SK-N-SH (cell line): ENCODE measurements at regions not wholly inside any gene's neighbourhood (a gene's known extent, or its start where the extent isn't known, plus 50 kb on each side); places are given as distances from the start of the nearest gene placed in this dataset.

Source experiments
- CTCF ChIA-PET: fragments of 300-600, 350-600 bp; formaldehyde crosslinking; extraction: SDS; loops from one replicate; lab custom pipeline; 2021; lab: Yijun Ruan, JAX
- POLR2A ChIA-PET: fragments of 350-600 bp; sonication (Branson Sonifier 250); formaldehyde crosslinking; extraction: SDS; loops from one replicate; lab custom pipeline; 2020; ENCODE audit warnings: antibody characterized with exemption, inconsistent platforms; lab: Yijun Ruan, JAX
- DNase-seq: peaks from one replicate; pipeline ENCODE4 v3.0.0; 2012
- H2AFZ ChIP-seq: fragments of 200-600 bp; sonication (generic); 2 replicates; pipeline ENCODE4 v1.8.1; 2016; ENCODE audit warnings: antibody characterized with exemption, mild to moderate bottlenecking, low read depth
- H3F3A ChIP-seq: fragments of 200-600 bp; sonication (generic); replicated peaks from 2 replicates; pipeline ENCODE3; 2016; ENCODE audit warnings: antibody characterized with exemption, mild to moderate bottlenecking; ENCODE audit not compliant: insufficient read depth
- H3K27ac ChIP-seq, 2 experiments: fragments of 200-500 bp in 1 of 2; fragments of 200-600 bp in 1 of 2; sonication (Bioruptor generic) in 1 of 2; sonication (generic), shearing (Covaris generic) in 1 of 2; 2 replicates each; pipeline versions ENCODE4 v1.5.1 to v1.6.1; 2014 to 2016; ENCODE audit warnings: low read depth in 2 of 2, inconsistent platforms in 1 of 2, low read length in 1 of 2, mild to moderate bottlenecking in 1 of 2, mixed read lengths in 1 of 2
- H3K27me3 ChIP-seq: fragments of 200-600 bp; sonication (generic), shearing (Covaris generic); 2 replicates; pipeline ENCODE4 v1.6.1; 2016; ENCODE audit warnings: mixed run types; ENCODE audit not compliant: insufficient read depth
- H3K36me3 ChIP-seq, 2 experiments: fragments of 200-500 bp in 1 of 2; fragments of 200-600 bp in 1 of 2; sonication (Bioruptor generic) in 1 of 2; sonication (generic) in 1 of 2; replicated peaks in 1 of 2; 2 replicates each; pipeline versions ENCODE3 to v1.5.1; 2014 to 2016; ENCODE audit warnings: low read length in 1 of 2, mild to moderate bottlenecking in 1 of 2; ENCODE audit not compliant: insufficient read depth in 2 of 2, control insufficient read depth in 1 of 2
- H3K4me1 ChIP-seq, 2 experiments: fragments of 200-500 bp in 1 of 2; fragments of 200-600 bp in 1 of 2; sonication (Bioruptor generic) in 1 of 2; sonication (generic), shearing (Covaris generic) in 1 of 2; 2 replicates each; pipeline versions ENCODE4 v1.5.1 to v1.6.1; 2014 to 2016; ENCODE audit warnings: low read depth in 1 of 2, low read length in 1 of 2, mixed run types in 1 of 2; ENCODE audit not compliant: insufficient read depth in 2 of 2, control insufficient read depth in 1 of 2
- H3K4me2 ChIP-seq: fragments of 200-600 bp; sonication (generic), shearing (Covaris generic); 2 replicates; pipeline ENCODE4 v1.6.1; 2017; ENCODE audit warnings: mixed run types
- H3K4me3 ChIP-seq, 2 experiments: fragments of 200-500 bp in 1 of 2; fragments of 200-600 bp in 1 of 2; sonication (Bioruptor generic) in 1 of 2; sonication (generic), shearing (Covaris generic) in 1 of 2; 2 replicates each; pipeline versions ENCODE4 v1.5.1 to v1.8.1; 2014 to 2016; ENCODE audit warnings: low read depth in 2 of 2, inconsistent platforms in 1 of 2, low read length in 1 of 2, mild to moderate bottlenecking in 1 of 2, mixed read lengths in 1 of 2, moderate library complexity in 1 of 2
- H3K79me2 ChIP-seq: fragments of 200-600 bp; sonication (generic); 2 replicates; pipeline ENCODE4 v1.8.1; 2017; ENCODE audit warnings: mild to moderate bottlenecking; ENCODE audit not compliant: insufficient read depth
- H3K9ac ChIP-seq: fragments of 200-600 bp; sonication (generic); 2 replicates; pipeline ENCODE4 v1.6.1; 2017; ENCODE audit warnings: mixed run types
- H3K9me2 ChIP-seq: fragments of 200-600 bp; sonication (generic); 2 replicates; pipeline ENCODE4 v1.6.1; 2017; ENCODE audit warnings: mixed run types
- H3K9me3 ChIP-seq: fragments of 200-600 bp; sonication (generic); 2 replicates; pipeline ENCODE4 v1.6.1; 2017; ENCODE audit warnings: mixed run types, mild to moderate bottlenecking, moderate library complexity
- H4K20me1 ChIP-seq: fragments of 200-600 bp; sonication (generic); 2 replicates; pipeline ENCODE4 v1.6.1; 2017; ENCODE audit warnings: mild to moderate bottlenecking, mixed run types; ENCODE audit not compliant: insufficient read depth
- CHD2 ChIP-seq: fragments of 150-350 bp; IDR thresholded peaks from 2 replicates; pipeline ENCODE4 v1.6.1; 2018; ENCODE audit warnings: low read length; ENCODE audit not compliant: partially characterized antibody
- ELF1 ChIP-seq: IDR thresholded peaks from 2 replicates; pipeline ENCODE4 v1.4.0; 2012
- EP300 ChIP-seq, 2 experiments: IDR thresholded peaks; 2 replicates each; pipeline versions ENCODE4 v1.4.0 to v1.6.1; 2012; ENCODE audit warnings: borderline replicate concordance in 1 of 2, low read depth in 1 of 2, low read length in 1 of 2
- EZH2phosphoT487 ChIP-seq: fragments of 200-600 bp; sonication (generic); IDR thresholded peaks from 2 replicates; pipeline ENCODE4 v1.6.1; 2017; ENCODE audit warnings: low read depth, mixed run types, mild to moderate bottlenecking, antibody characterized with exemption, moderate library complexity, borderline replicate concordance
- FOSL2 ChIP-seq: IDR thresholded peaks from 2 replicates; pipeline ENCODE4 v1.4.0; 2012; ENCODE audit warnings: low read depth, mild to moderate bottlenecking, moderate library complexity, borderline replicate concordance
- FOXJ3 ChIP-seq: sonication (generic); formaldehyde crosslinking; IDR thresholded peaks from 2 replicates; pipeline ENCODE4 v1.5.1; 2020; ENCODE audit warnings: mild to moderate bottlenecking, missing genetic modification reagents
- GABPA ChIP-seq: IDR thresholded peaks from 2 replicates; pipeline ENCODE4 v1.4.0; 2012; ENCODE audit warnings: low read depth, mild to moderate bottlenecking
- IRF3 ChIP-seq: fragments of 150-350 bp; IDR thresholded peaks from 2 replicates; pipeline ENCODE4 v1.6.1; 2016; ENCODE audit warnings: mild to moderate bottlenecking, low read depth, low read length
- JUND ChIP-seq: IDR thresholded peaks from 2 replicates; pipeline ENCODE4 v1.4.0; 2012
- MEF2A ChIP-seq: IDR thresholded peaks from 2 replicates; pipeline ENCODE4 v1.4.0; 2012; ENCODE audit warnings: low read depth, borderline replicate concordance
- MXI1 ChIP-seq: IDR thresholded peaks from 2 replicates; pipeline ENCODE4 v1.6.1; 2012; ENCODE audit warnings: mild to moderate bottlenecking, low read depth, low read length, improper control_type of control experiment
- NFIC ChIP-seq: IDR thresholded peaks from 2 replicates; pipeline ENCODE4 v1.4.0; 2012; ENCODE audit warnings: borderline replicate concordance
- POLR2AphosphoS5 ChIP-seq: IDR thresholded peaks from 2 replicates; pipeline ENCODE4 v1.6.1; 2012; ENCODE audit warnings: low read depth, low read length
- RAD21 ChIP-seq: IDR thresholded peaks from 2 replicates; pipeline ENCODE4 v1.6.1; 2012; ENCODE audit warnings: mild to moderate bottlenecking, low read length
- RCOR1 ChIP-seq: fragments of 150-350 bp; IDR thresholded peaks from 2 replicates; pipeline ENCODE4 v1.6.1; 2017; ENCODE audit warnings: antibody characterized with exemption, low read length
- RXRA ChIP-seq: IDR thresholded peaks from 2 replicates; pipeline ENCODE4 v1.4.0; 2012; ENCODE audit warnings: low read depth, mild to moderate bottlenecking, borderline replicate concordance
- SMC3 ChIP-seq: IDR thresholded peaks from 2 replicates; pipeline ENCODE4 v1.6.1; 2012; ENCODE audit warnings: low read depth, low read length, improper control_type of control experiment
- TAF1 ChIP-seq: IDR thresholded peaks from 2 replicates; pipeline ENCODE4 v1.6.1; 2012; ENCODE audit warnings: low read depth, mild to moderate bottlenecking, low read length, moderate library complexity, borderline replicate concordance
- TCF12 ChIP-seq: IDR thresholded peaks from 2 replicates; pipeline ENCODE4 v1.4.0; 2012
- TEAD4 ChIP-seq: IDR thresholded peaks from 2 replicates; pipeline ENCODE4 v1.4.0; 2012; ENCODE audit warnings: mild to moderate bottlenecking, borderline replicate concordance; ENCODE audit not compliant: insufficient read depth
- USF1 ChIP-seq: IDR thresholded peaks from 2 replicates; pipeline ENCODE4 v1.4.0; 2012; ENCODE audit warnings: low read depth, borderline replicate concordance
- YY1 ChIP-seq: IDR thresholded peaks from 2 replicates; pipeline ENCODE4 v1.4.0; 2012; ENCODE audit warnings: low read depth, mild to moderate bottlenecking
- WGBS: methylation state at CpG from one replicate; pipeline ENCODE4 v1.1.6; 2017; ENCODE audit warnings: low lambda C conversion rate; 5-methylcytosine and 5-hydroxymethylcytosine counted together
- TF ChIP-seq, protein P1 (sequence below): IDR thresholded peaks from 2 replicates; pipeline ENCODE4 v1.6.1; 2012; ENCODE audit warnings: mild to moderate bottlenecking, low read depth, low read length, moderate library complexity
- TF ChIP-seq, protein P2 (sequence below): IDR thresholded peaks from 2 replicates; pipeline ENCODE4 v1.4.0; 2012; ENCODE audit warnings: low read depth
- TF ChIP-seq, protein P3 (sequence below): fragments of 200-600 bp; sonication (generic); IDR thresholded peaks from 2 replicates; pipeline ENCODE4 v1.6.1; 2017; ENCODE audit warnings: antibody characterized with exemption, mild to moderate bottlenecking, moderate library complexity

DNA sequence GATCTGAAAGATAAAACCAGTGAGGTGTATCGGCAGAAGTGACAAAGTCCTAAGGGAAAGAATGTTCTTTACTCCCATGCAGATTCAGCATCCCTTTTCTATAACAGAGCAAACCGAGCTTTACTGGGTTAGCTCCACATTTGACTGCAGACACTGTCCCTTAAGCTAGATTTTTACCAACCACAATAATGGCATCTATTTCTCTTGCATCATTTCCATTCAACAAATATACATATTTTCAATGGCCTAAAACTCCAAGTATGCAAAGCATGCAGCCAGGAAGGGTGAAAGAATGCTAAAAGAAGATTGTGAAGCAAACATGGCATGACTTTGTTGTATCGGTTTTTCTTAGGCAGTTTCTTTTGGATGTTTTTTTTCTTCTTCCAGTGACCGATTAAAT, 255.4 kb downstream of the OGFRL1 start:
- TF ChIP-seq MEF2A: no peak
- TF ChIP-seq MXI1: no peak
- TF ChIP-seq, protein P1, sequence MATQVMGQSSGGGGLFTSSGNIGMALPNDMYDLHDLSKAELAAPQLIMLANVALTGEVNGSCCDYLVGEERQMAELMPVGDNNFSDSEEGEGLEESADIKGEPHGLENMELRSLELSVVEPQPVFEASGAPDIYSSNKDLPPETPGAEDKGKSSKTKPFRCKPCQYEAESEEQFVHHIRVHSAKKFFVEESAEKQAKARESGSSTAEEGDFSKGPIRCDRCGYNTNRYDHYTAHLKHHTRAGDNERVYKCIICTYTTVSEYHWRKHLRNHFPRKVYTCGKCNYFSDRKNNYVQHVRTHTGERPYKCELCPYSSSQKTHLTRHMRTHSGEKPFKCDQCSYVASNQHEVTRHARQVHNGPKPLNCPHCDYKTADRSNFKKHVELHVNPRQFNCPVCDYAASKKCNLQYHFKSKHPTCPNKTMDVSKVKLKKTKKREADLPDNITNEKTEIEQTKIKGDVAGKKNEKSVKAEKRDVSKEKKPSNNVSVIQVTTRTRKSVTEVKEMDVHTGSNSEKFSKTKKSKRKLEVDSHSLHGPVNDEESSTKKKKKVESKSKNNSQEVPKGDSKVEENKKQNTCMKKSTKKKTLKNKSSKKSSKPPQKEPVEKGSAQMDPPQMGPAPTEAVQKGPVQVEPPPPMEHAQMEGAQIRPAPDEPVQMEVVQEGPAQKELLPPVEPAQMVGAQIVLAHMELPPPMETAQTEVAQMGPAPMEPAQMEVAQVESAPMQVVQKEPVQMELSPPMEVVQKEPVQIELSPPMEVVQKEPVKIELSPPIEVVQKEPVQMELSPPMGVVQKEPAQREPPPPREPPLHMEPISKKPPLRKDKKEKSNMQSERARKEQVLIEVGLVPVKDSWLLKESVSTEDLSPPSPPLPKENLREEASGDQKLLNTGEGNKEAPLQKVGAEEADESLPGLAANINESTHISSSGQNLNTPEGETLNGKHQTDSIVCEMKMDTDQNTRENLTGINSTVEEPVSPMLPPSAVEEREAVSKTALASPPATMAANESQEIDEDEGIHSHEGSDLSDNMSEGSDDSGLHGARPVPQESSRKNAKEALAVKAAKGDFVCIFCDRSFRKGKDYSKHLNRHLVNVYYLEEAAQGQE: no peak
- TF ChIP-seq ELF1: no peak
- no peak for TF ChIP-seq RCOR1
- TF ChIP-seq FOSL2: no peak
- no peak for TF ChIP-seq EZH2phosphoT487
- no peak for TF ChIP-seq USF1
- TF ChIP-seq, protein P2, sequence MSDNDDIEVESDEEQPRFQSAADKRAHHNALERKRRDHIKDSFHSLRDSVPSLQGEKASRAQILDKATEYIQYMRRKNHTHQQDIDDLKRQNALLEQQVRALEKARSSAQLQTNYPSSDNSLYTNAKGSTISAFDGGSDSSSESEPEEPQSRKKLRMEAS: no peak
- TF ChIP-seq POLR2AphosphoS5: no peak
- TF ChIP-seq TAF1: no peak
- TF ChIP-seq YY1: no peak
- TF ChIP-seq, protein P3, sequence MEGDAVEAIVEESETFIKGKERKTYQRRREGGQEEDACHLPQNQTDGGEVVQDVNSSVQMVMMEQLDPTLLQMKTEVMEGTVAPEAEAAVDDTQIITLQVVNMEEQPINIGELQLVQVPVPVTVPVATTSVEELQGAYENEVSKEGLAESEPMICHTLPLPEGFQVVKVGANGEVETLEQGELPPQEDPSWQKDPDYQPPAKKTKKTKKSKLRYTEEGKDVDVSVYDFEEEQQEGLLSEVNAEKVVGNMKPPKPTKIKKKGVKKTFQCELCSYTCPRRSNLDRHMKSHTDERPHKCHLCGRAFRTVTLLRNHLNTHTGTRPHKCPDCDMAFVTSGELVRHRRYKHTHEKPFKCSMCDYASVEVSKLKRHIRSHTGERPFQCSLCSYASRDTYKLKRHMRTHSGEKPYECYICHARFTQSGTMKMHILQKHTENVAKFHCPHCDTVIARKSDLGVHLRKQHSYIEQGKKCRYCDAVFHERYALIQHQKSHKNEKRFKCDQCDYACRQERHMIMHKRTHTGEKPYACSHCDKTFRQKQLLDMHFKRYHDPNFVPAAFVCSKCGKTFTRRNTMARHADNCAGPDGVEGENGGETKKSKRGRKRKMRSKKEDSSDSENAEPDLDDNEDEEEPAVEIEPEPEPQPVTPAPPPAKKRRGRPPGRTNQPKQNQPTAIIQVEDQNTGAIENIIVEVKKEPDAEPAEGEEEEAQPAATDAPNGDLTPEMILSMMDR: no peak
- TF ChIP-seq NFIC: peak; percentile 10; the same call in 1 of the 2 replicates
- TF ChIP-seq IRF3: no peak
- peak; percentile 26; the same call in 1 of the 2 replicates for TF ChIP-seq TCF12
- TF ChIP-seq RXRA: no peak
- TF ChIP-seq CHD2: no peak
- TF ChIP-seq JUND: 0 out of 2 replicates have a peak, but pooled peaks have one; percentile 11
- peak; percentile 67; the same call in 1 of the 2 replicates for TF ChIP-seq TEAD4
- no peak for TF ChIP-seq FOXJ3 (CRISPR knock-in tag)
- TF ChIP-seq RAD21: no peak
- TF ChIP-seq EP300 (IDR thresholded peaks at IDR 0.05; ENCODE audit: borderline replicate concordance in 1 of 2, low read depth in 1 of 2, low read length in 1 of 2): no peak
- TF ChIP-seq SMC3: no peak
- TF ChIP-seq GABPA: no peak
- TF ChIP-seq, all 33 proteins: peak for 4
- H3K9me2 ChIP-seq: no peaks in the 10 kb centered on the region
- no peaks in the 10 kb centered on the region for H3K79me2 ChIP-seq
- H3K4me3 ChIP-seq: no peak overlapping the region
- peak overlapping the region; percentile 36; the same call in 1 of the 2 replicates for H2AFZ ChIP-seq
- no peaks in the 10 kb centered on the region for H3K4me1 ChIP-seq
- no peaks in the 10 kb centered on the region for H3K36me3 ChIP-seq
- no peaks in the 10 kb centered on the region for H4K20me1 ChIP-seq
- H3K27ac ChIP-seq: peak overlapping the region in 1 of 2 experiments; percentile 34; a peak in 1 of 4 replicates
- ChIA-PET CTCF (interaction anchor here (1.5 kb wide), 1 partner anchor 9 kb away, joined by 7 read pairs; no protein-coding TSS in a partner anchor), POLR2A (no interaction called here)
- H3K9me3 ChIP-seq: no peaks in the 10 kb centered on the region
- no peak for DNase-seq
- no peak overlapping the region for H3K4me2 ChIP-seq
- H3F3A ChIP-seq: no peaks in the 10 kb centered on the region
- WGBS: 27% methylated on average over 4 of the region's 4 CpGs
- no peaks in the 10 kb centered on the region for H3K27me3 ChIP-seq
- no peak overlapping the region for H3K9ac ChIP-seq
